Glutamatergic neuron (in vitro differentiated cells): ENCODE measurements at regions not wholly inside any gene's neighbourhood (a gene's known extent, or its start where the extent isn't known, plus 50 kb on each side); places are given as distances from the start of the nearest gene placed in this dataset.

Source experiments
- DNase-seq: peaks from one replicate; pipeline ENCODE4 v3.0.0; 2022
- H3K27ac Mint-ChIP-seq: one replicate; pipeline ENCODE4 v1.8.0; 2020; ENCODE audit warnings: mild to moderate bottlenecking, mixed read lengths, inconsistent platforms; ENCODE audit not compliant: unreplicated experiment
- H3K27me3 Mint-ChIP-seq: one replicate; pipeline ENCODE4 v1.8.0; 2020; ENCODE audit warnings: mild to moderate bottlenecking, moderate library complexity, mixed read lengths, inconsistent platforms; ENCODE audit not compliant: unreplicated experiment
- H3K36me3 Mint-ChIP-seq: one replicate; pipeline ENCODE4 v1.8.0; 2020; ENCODE audit warnings: mild to moderate bottlenecking, mixed read lengths, inconsistent platforms; ENCODE audit not compliant: unreplicated experiment
- H3K4me1 Mint-ChIP-seq: one replicate; pipeline ENCODE4 v1.8.0; 2020; ENCODE audit warnings: mild to moderate bottlenecking, low read depth, mixed read lengths, inconsistent platforms; ENCODE audit not compliant: unreplicated experiment
- H3K4me3 Mint-ChIP-seq: one replicate; pipeline ENCODE4 v1.8.0; 2020; ENCODE audit warnings: mild to moderate bottlenecking, mixed read lengths, inconsistent platforms; ENCODE audit not compliant: unreplicated experiment
- H3K9me3 Mint-ChIP-seq: one replicate; pipeline ENCODE4 v1.8.0; 2020; ENCODE audit warnings: mild to moderate bottlenecking, moderate library complexity, mixed read lengths, inconsistent platforms; ENCODE audit not compliant: unreplicated experiment
- TF ChIP-seq, protein P1 (sequence below): fragments of 200-600 bp; sonication (generic); IDR thresholded peaks from one replicate; pipeline ENCODE4 v1.5.0; 2021; ENCODE audit not compliant: partially characterized antibody, unreplicated experiment

GRCh38 chr14:58884442-58884841 is 246.7 kb downstream of the DACT1 start:
- peaks cover 6% of the 10 kb centered on the region for H3K4me1 Mint-ChIP-seq
- H3K4me3 Mint-ChIP-seq: no peak overlapping the region
- no peak overlapping the region for H3K27ac Mint-ChIP-seq
- H3K36me3 Mint-ChIP-seq: no peaks in the 10 kb centered on the region
- H3K9me3 Mint-ChIP-seq: no peaks in the 10 kb centered on the region
- H3K27me3 Mint-ChIP-seq: peaks cover 3% of the 10 kb centered on the region
- no peak for DNase-seq
- TF ChIP-seq, protein P1, sequence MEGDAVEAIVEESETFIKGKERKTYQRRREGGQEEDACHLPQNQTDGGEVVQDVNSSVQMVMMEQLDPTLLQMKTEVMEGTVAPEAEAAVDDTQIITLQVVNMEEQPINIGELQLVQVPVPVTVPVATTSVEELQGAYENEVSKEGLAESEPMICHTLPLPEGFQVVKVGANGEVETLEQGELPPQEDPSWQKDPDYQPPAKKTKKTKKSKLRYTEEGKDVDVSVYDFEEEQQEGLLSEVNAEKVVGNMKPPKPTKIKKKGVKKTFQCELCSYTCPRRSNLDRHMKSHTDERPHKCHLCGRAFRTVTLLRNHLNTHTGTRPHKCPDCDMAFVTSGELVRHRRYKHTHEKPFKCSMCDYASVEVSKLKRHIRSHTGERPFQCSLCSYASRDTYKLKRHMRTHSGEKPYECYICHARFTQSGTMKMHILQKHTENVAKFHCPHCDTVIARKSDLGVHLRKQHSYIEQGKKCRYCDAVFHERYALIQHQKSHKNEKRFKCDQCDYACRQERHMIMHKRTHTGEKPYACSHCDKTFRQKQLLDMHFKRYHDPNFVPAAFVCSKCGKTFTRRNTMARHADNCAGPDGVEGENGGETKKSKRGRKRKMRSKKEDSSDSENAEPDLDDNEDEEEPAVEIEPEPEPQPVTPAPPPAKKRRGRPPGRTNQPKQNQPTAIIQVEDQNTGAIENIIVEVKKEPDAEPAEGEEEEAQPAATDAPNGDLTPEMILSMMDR: peak; percentile 56

DNA sequence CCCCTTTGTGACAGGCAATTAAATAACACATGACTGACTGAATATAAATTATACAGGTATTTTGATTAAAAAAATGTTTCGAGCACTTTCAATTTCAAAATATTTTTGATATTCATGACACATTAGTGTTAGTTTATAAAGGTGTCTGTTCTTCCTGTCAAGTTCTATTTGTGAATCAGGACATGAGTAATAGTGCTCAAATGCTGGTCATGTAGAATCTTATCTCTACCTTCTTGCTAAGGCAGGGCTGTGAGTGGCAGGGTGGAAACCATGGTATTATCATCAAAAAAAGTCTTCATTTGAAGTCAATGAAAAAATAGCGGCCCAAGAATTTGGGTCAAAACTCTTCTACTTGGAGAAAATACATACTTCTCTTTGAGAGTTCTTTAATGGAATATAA is 250.2 kb downstream of the DACT1 start:
- DNase-seq: no peak
- peaks cover 3% of the 10 kb centered on the region for H3K27me3 Mint-ChIP-seq
- no peak overlapping the region for H3K4me3 Mint-ChIP-seq
- H3K9me3 Mint-ChIP-seq: no peaks in the 10 kb centered on the region
- no peak overlapping the region for H3K27ac Mint-ChIP-seq
- peaks cover 2% of the 10 kb centered on the region for H3K4me1 Mint-ChIP-seq
- TF ChIP-seq, protein P1: no peak
- H3K36me3 Mint-ChIP-seq: no peaks in the 10 kb centered on the region

DNA sequence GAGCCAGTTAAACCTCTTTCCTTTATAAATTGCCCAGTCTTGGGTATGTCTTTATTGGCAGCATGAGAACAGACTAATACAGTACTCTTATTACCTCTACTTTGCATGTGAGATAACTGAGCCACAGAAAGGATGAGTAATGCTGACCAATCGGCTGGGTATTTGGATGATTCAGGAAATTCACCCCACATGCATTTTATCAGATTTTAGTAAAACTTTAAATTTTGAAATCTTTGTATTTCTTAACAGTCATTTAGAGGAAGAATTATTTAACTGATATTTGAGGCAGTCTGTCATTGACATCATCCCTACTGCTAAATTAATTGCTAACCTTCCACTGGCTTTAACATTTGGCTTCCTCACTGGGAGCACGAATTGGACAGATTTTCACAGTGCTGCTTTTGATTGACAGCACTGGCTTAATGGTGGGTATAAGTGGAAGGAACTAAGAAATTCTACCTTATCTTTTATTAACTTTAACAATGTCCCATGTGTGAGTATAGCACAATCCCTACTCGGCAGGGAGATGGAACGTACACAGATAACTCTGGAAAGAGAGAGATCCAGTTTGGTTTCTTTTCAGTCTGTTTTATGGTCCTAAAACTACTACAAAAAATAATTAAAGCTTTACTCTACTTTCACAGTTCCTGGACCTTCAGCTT is 261.0 kb downstream of the DACT1 start:
- DNase-seq: no peak
- no peaks in the 10 kb centered on the region for H3K27me3 Mint-ChIP-seq
- H3K4me1 Mint-ChIP-seq: no peaks in the 10 kb centered on the region
- no peak overlapping the region for H3K27ac Mint-ChIP-seq
- TF ChIP-seq, protein P1: no peak
- no peaks in the 10 kb centered on the region for H3K9me3 Mint-ChIP-seq
- H3K4me3 Mint-ChIP-seq: no peak overlapping the region
- H3K36me3 Mint-ChIP-seq: peaks cover 10% of the 10 kb centered on the region

DNA sequence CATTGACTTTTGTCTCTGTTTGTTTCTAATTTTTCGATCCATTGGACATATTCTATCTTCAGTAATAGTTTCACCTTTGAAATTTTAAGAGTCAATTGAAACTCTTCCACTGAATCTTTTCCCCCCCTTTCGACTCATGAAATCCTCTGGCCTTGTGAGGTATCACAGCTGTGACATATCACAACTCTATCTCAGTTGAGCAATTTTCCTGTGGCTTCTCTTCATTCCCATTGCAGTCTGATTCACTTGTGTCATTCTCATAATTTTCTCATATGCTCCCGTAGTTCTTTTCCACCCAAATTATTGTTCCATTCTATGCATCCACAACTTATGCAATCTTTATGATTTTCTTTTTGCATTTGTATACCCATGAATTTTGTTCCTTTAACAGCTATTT is 261.6 kb downstream of the DACT1 start:
- no peak overlapping the region for H3K4me3 Mint-ChIP-seq
- H3K36me3 Mint-ChIP-seq: peaks cover 10% of the 10 kb centered on the region
- no peak for DNase-seq
- no peaks in the 10 kb centered on the region for H3K27me3 Mint-ChIP-seq
- H3K4me1 Mint-ChIP-seq: no peaks in the 10 kb centered on the region
- no peaks in the 10 kb centered on the region for H3K9me3 Mint-ChIP-seq
- TF ChIP-seq, protein P1: no peak
- H3K27ac Mint-ChIP-seq: no peak overlapping the region

DNA sequence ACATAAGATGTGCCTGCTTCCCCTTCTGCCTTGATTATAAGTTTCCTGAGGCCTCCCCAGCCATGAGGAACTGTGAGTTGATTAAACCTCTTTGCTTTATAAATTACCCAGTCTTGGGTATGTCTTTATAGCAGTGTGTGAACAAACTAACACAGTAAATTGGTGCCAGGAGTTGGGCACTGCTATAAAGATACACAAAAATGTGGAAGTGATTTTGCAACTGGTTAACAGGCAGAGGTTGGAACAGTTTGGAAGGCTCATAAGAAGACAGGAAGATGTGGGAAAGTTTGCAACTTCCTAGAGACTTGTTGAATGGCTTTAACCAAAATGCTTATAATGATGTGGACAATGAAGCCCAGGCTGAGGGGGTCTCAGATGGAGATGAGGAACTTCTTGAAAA is 264.1 kb downstream of the DACT1 start:
- Mint-ChIP-seq H3K36me3 (peaks cover 10% of the 10 kb centered on the region), H3K4me3 (no peak overlapping the region), H3K4me1 (peaks cover 3% of the 10 kb centered on the region), H3K9me3 (no peaks in the 10 kb centered on the region), H3K27ac (no peak overlapping the region), H3K27me3 (no peaks in the 10 kb centered on the region)
- no peak for DNase-seq
- TF ChIP-seq, protein P1: no peak
